ENCODE measurements at regions not wholly inside any gene's neighbourhood (a gene's known extent, or its start where the extent isn't known, plus 50 kb on each side); places are given as distances from the start of the nearest gene placed in this dataset.

DNA sequence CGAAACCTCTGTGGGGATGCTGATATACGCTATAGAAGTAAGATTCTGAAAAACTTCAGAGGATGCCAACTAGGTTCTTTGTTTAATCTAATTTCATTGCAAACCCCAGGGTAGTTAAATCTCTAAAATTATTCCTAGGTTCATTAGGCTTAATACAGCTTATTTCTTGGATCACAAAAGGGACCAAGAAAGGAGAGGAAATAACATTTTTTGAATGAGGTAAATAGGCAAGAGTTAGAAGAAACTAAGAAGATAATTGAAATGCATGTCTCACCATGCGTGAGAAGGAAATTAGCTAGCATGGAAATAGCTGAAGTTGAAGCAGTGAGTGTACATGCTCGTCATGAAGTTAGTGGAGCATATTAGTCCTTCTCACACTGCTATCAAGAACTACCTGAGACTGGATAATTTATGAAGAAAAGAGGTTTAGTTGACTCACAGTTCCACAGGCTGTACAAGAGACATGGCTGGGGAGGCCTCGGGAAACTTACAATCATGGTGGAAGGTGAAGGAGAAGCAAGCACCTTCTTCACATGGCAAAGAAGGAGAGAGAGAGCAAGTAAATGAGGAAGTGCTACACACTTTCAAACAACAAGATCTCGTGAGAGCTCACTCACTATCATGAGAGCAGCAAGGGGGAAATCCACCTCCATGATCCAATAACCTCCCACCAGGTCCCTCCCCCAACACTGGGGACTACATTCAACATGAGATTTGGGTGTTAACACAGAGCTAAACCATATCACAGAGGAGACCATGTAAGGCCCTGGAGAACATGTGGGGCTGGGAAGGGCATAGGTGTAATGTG lies 125.1 kb upstream of the OSMR start:
- TF ChIP-seq CTCF (conservative IDR thresholded peaks at IDR 0.05) (no peak), ZFX (IDR thresholded peaks at IDR 0.05) (no peak)
